ENCODE measurements at regions not wholly inside any gene's neighbourhood (a gene's known extent, or its start where the extent isn't known, plus 50 kb on each side); places are given as distances from the start of the nearest gene placed in this dataset.

GRCh38 chr13:37456041-37456440 is 142.5 kb downstream of the POSTN start:
- no peak for TF ChIP-seq YY1 (IDR thresholded peaks at IDR 0.05; ENCODE audit: insufficient read depth, insufficient read length)
- TF ChIP-seq ZNF274 (IDR thresholded peaks at IDR 0.05; ENCODE audit: low read depth, low read length): no peak

All from NT2/D1 (cell line).